ENCODE measurements at regions not wholly inside any gene's neighbourhood (a gene's known extent, or its start where the extent isn't known, plus 50 kb on each side); places are given as distances from the start of the nearest gene placed in this dataset.

GRCh38 chr11:133582750-133583149 lies 50.4 kb upstream of the OPCML start:
- TF ChIP-seq POLR2AphosphoS5 (IDR thresholded peaks at IDR 0.05) (no peak), CTCF (IDR thresholded peaks at IDR 0.05) (no peak), EP300 (IDR thresholded peaks at IDR 0.05) (no peak)

All from esophagus muscularis mucosa (tissue), 4 donors.